ENCODE measurements at regions not wholly inside any gene's neighbourhood (a gene's known extent, or its start where the extent isn't known, plus 50 kb on each side); places are given as distances from the start of the nearest gene placed in this dataset.

- Mint-ChIP-seq H3K9me3 (ENCODE audit: insufficient read depth) (no peaks in the 10 kb centered on the region), H3K4me3 (no peak overlapping the region), H3K27me3 (peaks cover 16% of the 10 kb centered on the region), H3K4me1 (no peaks in the 10 kb centered on the region), H3K27ac (no peak overlapping the region)
- no peak for ATAC-seq (ENCODE audit: low read depth)
- 90% methylated on average over 8 of the region's 9 CpGs for WGBS (ENCODE audit: insufficient coverage)
- TF ChIP-seq EZH2 (IDR thresholded peaks at IDR 0.05; ENCODE audit: borderline replicate concordance, insufficient read depth, low read depth, low read length, poor library complexity, severe bottlenecking), result no peak
- TF ChIP-seq CTCF (IDR thresholded peaks at IDR 0.05), result no peak
- intact Hi-C loops (cut with micrococcal nuclease), result no loop called here
- DNase-seq, result no peak
- ChIA-PET POLR2A (no interaction called here), CTCF (no interaction called here)
- Histone ChIP-seq H3K4me1 (ENCODE audit: control insufficient read depth in 2 of 2, insufficient read depth in 2 of 2, low read length in 2 of 2) (no peaks in the 10 kb centered on the region), H3K4me2 (replicated peaks; ENCODE audit: low read depth, low read length, poor library complexity, severe bottlenecking) (no peak overlapping the region), H3K79me2 (ENCODE audit: control insufficient read depth, insufficient read depth, low read length) (no peaks in the 10 kb centered on the region), H3K4me3 (ENCODE audit: control extremely low read depth in 1 of 5, extremely low read depth in 1 of 5, insufficient read depth in 1 of 5, low read depth in 2 of 5, low read length in 4 of 5) (no peak overlapping the region), H3K36me3 (replicated peaks in 1 of 2; ENCODE audit: control extremely low read depth in 1 of 2, control insufficient read depth in 1 of 2, extremely low read depth in 1 of 2, insufficient read depth in 2 of 2, low read length in 1 of 2) (no peaks in the 10 kb centered on the region), H3K9me3 (ENCODE audit: control extremely low read depth in 1 of 3, control insufficient read depth in 2 of 3, insufficient read depth in 1 of 3, low read length in 2 of 3) (peaks cover 0 to 5% (median 0%) of the 10 kb centered on the region in 3 donors), H3K9ac (ENCODE audit: low read length) (no peak overlapping the region), H2AFZ (ENCODE audit: insufficient read depth, low read depth, low read length, poor library complexity, severe bottlenecking) (no peak overlapping the region), H3K27ac (ENCODE audit: low read length in 2 of 2) (no peak overlapping the region), H3K27me3 (replicated peaks in 1 of 4; ENCODE audit: control extremely low read depth in 1 of 4, control insufficient read depth in 3 of 4, insufficient read depth in 4 of 4, low read length in 3 of 4) (peaks cover 0 to 9% (median 0%) of the 10 kb centered on the region in 4 experiments), H4K20me1 (ENCODE audit: control insufficient read depth, insufficient read depth, low read length, poor library complexity, severe bottlenecking) (no peaks in the 10 kb centered on the region)
Observed at GRCh38 chr3:127093312-127093711, 99.6 kb upstream of the PRR23E start.

DNA sequence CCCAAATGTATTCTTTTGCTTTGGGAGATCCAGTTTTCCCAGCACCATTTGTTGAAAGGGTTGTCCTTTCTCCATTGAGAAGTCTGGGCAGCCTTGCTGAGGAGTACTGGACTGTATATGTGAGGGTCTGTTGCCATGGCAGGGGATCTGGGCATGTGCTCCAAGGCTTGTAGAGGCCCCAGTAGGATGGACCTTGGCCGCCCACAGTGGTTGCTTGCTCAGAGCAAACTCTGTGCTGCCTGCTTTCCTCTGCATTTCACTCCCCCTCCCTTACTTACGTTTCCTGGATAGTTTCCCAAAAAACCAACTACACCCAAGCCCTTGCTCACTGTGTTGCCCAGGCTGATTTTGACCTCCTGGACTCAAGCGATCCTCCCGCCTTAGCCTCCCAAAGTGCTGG is 97.2 kb upstream of the PRR23E start:
- no peak overlapping the region for H3K4me3 ChIP-seq (ENCODE audit: control extremely low read depth in 1 of 5, extremely low read depth in 1 of 5, insufficient read depth in 1 of 5, low read depth in 2 of 5, low read length in 4 of 5)
- no peaks in the 10 kb centered on the region for H3K4me1 Mint-ChIP-seq
- intact Hi-C loops (cut with micrococcal nuclease), result no loop called here
- peaks cover 0 to 6% (median 0%) of the 10 kb centered on the region in 4 experiments for H3K27me3 ChIP-seq (replicated peaks in 1 of 4; ENCODE audit: control extremely low read depth in 1 of 4, control insufficient read depth in 3 of 4, insufficient read depth in 4 of 4, low read length in 3 of 4)
- no peaks in the 10 kb centered on the region for H3K79me2 ChIP-seq (ENCODE audit: control insufficient read depth, insufficient read depth, low read length)
- H3K4me1 ChIP-seq (ENCODE audit: control insufficient read depth in 2 of 2, insufficient read depth in 2 of 2, low read length in 2 of 2), result no peaks in the 10 kb centered on the region
- peaks cover 0 to 5% (median 0%) of the 10 kb centered on the region in 3 donors for H3K9me3 ChIP-seq (ENCODE audit: control extremely low read depth in 1 of 3, control insufficient read depth in 2 of 3, insufficient read depth in 1 of 3, low read length in 2 of 3)
- no peaks in the 10 kb centered on the region for H3K36me3 ChIP-seq (replicated peaks in 1 of 2; ENCODE audit: control extremely low read depth in 1 of 2, control insufficient read depth in 1 of 2, extremely low read depth in 1 of 2, insufficient read depth in 2 of 2, low read length in 1 of 2)
- no peak for ATAC-seq (ENCODE audit: low read depth)
- no peak overlapping the region for H3K9ac ChIP-seq (ENCODE audit: low read length)
- H2AFZ ChIP-seq (ENCODE audit: insufficient read depth, low read depth, low read length, poor library complexity, severe bottlenecking), result no peak overlapping the region
- H3K9me3 Mint-ChIP-seq (ENCODE audit: insufficient read depth), result no peaks in the 10 kb centered on the region
- ChIA-PET POLR2A (no interaction called here), CTCF (no interaction called here)
- no peak overlapping the region for H3K4me3 Mint-ChIP-seq
- no peak overlapping the region for H3K27ac ChIP-seq (ENCODE audit: low read length in 2 of 2)
- H3K27me3 Mint-ChIP-seq, result peaks cover 16% of the 10 kb centered on the region
- DNase-seq, result no peak
- no peak for TF ChIP-seq CTCF (IDR thresholded peaks at IDR 0.05)
- no peak for TF ChIP-seq EZH2 (IDR thresholded peaks at IDR 0.05; ENCODE audit: borderline replicate concordance, insufficient read depth, low read depth, low read length, poor library complexity, severe bottlenecking)
- no peak overlapping the region for H3K27ac Mint-ChIP-seq
- WGBS (ENCODE audit: insufficient coverage), result 100% methylated on average over 3 of the region's 4 CpGs
- no peak overlapping the region for H3K4me2 ChIP-seq (replicated peaks; ENCODE audit: low read depth, low read length, poor library complexity, severe bottlenecking)
- H4K20me1 ChIP-seq (ENCODE audit: control insufficient read depth, insufficient read depth, low read length, poor library complexity, severe bottlenecking), result no peaks in the 10 kb centered on the region
